HEK293 (cell line): ENCODE measurements at regions not wholly inside any gene's neighbourhood (a gene's known extent, or its start where the extent isn't known, plus 50 kb on each side); places are given as distances from the start of the nearest gene placed in this dataset.

Experiments used
- EGR2 ChIP-seq: fragments of 450-650 bp; formaldehyde crosslinking; IDR thresholded peaks from 2 replicates; pipeline ENCODE4 v1.5.1; 2016; ENCODE audit warnings: low read depth, missing biosample characterization, missing genetic modification characterization
- KLF10 ChIP-seq: fragments of 450-650 bp; IDR thresholded peaks from 2 replicates; pipeline ENCODE4 v1.5.1; 2018; ENCODE audit warnings: missing biosample characterization, mild to moderate bottlenecking, missing genetic modification characterization
- WT1 ChIP-seq: fragments of 450-650 bp; formaldehyde crosslinking; IDR thresholded peaks from 2 replicates; pipeline ENCODE4 v1.5.1; 2016; ENCODE audit warnings: missing biosample characterization, missing genetic modification characterization
- ZIC2 ChIP-seq: fragments of 450-650 bp; formaldehyde crosslinking; IDR thresholded peaks from 2 replicates; pipeline ENCODE4 v1.5.1; 2016; ENCODE audit warnings: missing biosample characterization, missing genetic modification characterization
- ZNF350 ChIP-seq: fragments of 450-650 bp; formaldehyde crosslinking; IDR thresholded peaks from 2 replicates; pipeline ENCODE4 v1.5.0; 2017; ENCODE audit warnings: missing biosample characterization, mild to moderate bottlenecking, missing genetic modification characterization
- ZNF549 ChIP-seq: fragments of 450-650 bp; IDR thresholded peaks from 2 replicates; pipeline ENCODE4 v1.5.1; 2018; ENCODE audit warnings: missing biosample characterization, missing genetic modification characterization, mild to moderate bottlenecking, inconsistent platforms, moderate library complexity
- ZNF76 ChIP-seq: fragments of 450-650 bp; formaldehyde crosslinking; IDR thresholded peaks from 2 replicates; pipeline ENCODE4; 2016; ENCODE audit warnings: low read depth, missing biosample characterization, missing genetic modification characterization, borderline replicate concordance
- ZNF777 ChIP-seq: fragments of 450-650 bp; formaldehyde crosslinking; IDR thresholded peaks from 2 replicates; pipeline ENCODE4 v1.5.1; 2017; ENCODE audit warnings: missing biosample characterization, missing genetic modification characterization, borderline replicate concordance
- ZNF791 ChIP-seq: fragments of 450-650 bp; formaldehyde crosslinking; IDR thresholded peaks from 2 replicates; pipeline ENCODE4 v1.5.1; 2016; ENCODE audit warnings: missing biosample characterization, missing genetic modification characterization
- TF ChIP-seq, protein P1 (sequence below): fragments of 450-650 bp; formaldehyde crosslinking; IDR thresholded peaks from 2 replicates; pipeline ENCODE4 v1.5.1; 2016; ENCODE audit warnings: missing biosample characterization, missing genetic modification characterization
- TF ChIP-seq, protein P2 (sequence below): IDR thresholded peaks from 2 replicates; pipeline ENCODE4 v1.6.1; 2011; ENCODE audit warnings: mild to moderate bottlenecking, low read depth, low read length, borderline replicate concordance
- TF ChIP-seq, protein P3 (sequence below): sonication (generic); formaldehyde crosslinking; IDR thresholded peaks from 2 replicates; pipeline ENCODE4 v1.8.1; 2022; ENCODE audit warnings: mild to moderate bottlenecking, moderate library complexity, missing genetic modification reagents
- TF ChIP-seq, protein P4 (sequence below): fragments of 450-650 bp; formaldehyde crosslinking; IDR thresholded peaks from 2 replicates; pipeline ENCODE4 v1.5.1; 2016; ENCODE audit warnings: missing biosample characterization, missing genetic modification characterization, borderline replicate concordance

DNA sequence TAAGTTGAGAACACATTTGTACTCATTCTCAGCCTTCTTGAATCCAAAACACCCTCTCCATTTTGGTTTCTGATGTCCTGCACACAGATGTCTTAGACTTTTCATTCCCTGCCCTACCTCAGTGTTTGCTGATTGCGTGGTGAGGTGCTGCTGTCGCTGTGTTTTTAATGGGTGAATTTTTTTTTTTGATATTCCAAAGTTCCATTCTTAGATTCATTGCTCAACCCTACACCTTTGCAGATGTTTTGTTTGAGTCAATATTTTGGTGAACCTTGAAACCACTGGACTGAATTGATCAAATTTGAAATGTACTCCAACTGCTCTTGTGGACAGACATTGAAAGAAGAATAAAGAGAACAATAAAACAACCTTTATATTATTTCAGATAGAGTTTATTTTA is 130.4 kb upstream of the DSEL start:
- TF ChIP-seq EGR2 (tag by site-specific recombination) (no peak), WT1 (tag by site-specific recombination) (no peak), ZNF549 (tag by site-specific recombination) (no peak), ZNF76 (no peak), ZNF777 (tag by site-specific recombination) (no peak), ZIC2 (tag by site-specific recombination) (no peak), ZNF350 (no peak), ZNF791 (tag by site-specific recombination) (no peak), KLF10 (tag by site-specific recombination) (no peak)
- TF ChIP-seq, protein P1, sequence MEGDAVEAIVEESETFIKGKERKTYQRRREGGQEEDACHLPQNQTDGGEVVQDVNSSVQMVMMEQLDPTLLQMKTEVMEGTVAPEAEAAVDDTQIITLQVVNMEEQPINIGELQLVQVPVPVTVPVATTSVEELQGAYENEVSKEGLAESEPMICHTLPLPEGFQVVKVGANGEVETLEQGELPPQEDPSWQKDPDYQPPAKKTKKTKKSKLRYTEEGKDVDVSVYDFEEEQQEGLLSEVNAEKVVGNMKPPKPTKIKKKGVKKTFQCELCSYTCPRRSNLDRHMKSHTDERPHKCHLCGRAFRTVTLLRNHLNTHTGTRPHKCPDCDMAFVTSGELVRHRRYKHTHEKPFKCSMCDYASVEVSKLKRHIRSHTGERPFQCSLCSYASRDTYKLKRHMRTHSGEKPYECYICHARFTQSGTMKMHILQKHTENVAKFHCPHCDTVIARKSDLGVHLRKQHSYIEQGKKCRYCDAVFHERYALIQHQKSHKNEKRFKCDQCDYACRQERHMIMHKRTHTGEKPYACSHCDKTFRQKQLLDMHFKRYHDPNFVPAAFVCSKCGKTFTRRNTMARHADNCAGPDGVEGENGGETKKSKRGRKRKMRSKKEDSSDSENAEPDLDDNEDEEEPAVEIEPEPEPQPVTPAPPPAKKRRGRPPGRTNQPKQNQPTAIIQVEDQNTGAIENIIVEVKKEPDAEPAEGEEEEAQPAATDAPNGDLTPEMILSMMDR (tag by site-specific recombination) = no peak
- TF ChIP-seq, protein P2, sequence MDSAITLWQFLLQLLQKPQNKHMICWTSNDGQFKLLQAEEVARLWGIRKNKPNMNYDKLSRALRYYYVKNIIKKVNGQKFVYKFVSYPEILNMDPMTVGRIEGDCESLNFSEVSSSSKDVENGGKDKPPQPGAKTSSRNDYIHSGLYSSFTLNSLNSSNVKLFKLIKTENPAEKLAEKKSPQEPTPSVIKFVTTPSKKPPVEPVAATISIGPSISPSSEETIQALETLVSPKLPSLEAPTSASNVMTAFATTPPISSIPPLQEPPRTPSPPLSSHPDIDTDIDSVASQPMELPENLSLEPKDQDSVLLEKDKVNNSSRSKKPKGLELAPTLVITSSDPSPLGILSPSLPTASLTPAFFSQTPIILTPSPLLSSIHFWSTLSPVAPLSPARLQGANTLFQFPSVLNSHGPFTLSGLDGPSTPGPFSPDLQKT = no peak
- TF ChIP-seq, protein P3, sequence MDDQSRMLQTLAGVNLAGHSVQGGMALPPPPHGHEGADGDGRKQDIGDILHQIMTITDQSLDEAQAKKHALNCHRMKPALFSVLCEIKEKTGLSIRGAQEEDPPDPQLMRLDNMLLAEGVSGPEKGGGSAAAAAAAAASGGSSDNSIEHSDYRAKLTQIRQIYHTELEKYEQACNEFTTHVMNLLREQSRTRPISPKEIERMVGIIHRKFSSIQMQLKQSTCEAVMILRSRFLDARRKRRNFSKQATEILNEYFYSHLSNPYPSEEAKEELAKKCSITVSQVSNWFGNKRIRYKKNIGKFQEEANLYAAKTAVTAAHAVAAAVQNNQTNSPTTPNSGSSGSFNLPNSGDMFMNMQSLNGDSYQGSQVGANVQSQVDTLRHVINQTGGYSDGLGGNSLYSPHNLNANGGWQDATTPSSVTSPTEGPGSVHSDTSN (CRISPR knock-in tag) = no peak
- TF ChIP-seq, protein P4, sequence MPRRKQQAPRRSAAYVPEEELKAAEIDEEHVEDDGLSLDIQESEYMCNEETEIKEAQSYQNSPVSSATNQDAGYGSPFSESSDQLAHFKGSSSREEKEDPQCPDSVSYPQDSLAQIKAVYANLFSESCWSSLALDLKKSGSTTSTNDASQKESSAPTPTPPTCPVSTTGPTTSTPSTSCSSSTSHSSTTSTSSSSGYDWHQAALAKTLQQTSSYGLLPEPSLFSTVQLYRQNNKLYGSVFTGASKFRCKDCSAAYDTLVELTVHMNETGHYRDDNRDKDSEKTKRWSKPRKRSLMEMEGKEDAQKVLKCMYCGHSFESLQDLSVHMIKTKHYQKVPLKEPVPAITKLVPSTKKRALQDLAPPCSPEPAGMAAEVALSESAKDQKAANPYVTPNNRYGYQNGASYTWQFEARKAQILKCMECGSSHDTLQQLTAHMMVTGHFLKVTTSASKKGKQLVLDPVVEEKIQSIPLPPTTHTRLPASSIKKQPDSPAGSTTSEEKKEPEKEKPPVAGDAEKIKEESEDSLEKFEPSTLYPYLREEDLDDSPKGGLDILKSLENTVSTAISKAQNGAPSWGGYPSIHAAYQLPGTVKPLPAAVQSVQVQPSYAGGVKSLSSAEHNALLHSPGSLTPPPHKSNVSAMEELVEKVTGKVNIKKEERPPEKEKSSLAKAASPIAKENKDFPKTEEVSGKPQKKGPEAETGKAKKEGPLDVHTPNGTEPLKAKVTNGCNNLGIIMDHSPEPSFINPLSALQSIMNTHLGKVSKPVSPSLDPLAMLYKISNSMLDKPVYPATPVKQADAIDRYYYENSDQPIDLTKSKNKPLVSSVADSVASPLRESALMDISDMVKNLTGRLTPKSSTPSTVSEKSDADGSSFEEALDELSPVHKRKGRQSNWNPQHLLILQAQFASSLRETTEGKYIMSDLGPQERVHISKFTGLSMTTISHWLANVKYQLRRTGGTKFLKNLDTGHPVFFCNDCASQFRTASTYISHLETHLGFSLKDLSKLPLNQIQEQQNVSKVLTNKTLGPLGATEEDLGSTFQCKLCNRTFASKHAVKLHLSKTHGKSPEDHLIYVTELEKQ (tag by site-specific recombination) = no peak
